AG09309 (cell line): ENCODE measurements at regions not wholly inside any gene's neighbourhood (a gene's known extent, or its start where the extent isn't known, plus 50 kb on each side); places are given as distances from the start of the nearest gene placed in this dataset.
A peak's percentile ranks its signal among the peaks of the same experiment; 100 is the strongest.

Experiments used
- DNase-seq: peaks from one replicate; pipeline ENCODE4 v3.0.0-alpha.2; 2010; ENCODE audit warnings: low read depth
- H3K4me3 ChIP-seq: 2 replicates; pipeline ENCODE4 v1.5.1; 2011; ENCODE audit warnings: mild to moderate bottlenecking, low read depth, low read length, moderate library complexity; ENCODE audit not compliant: control insufficient read depth
- CTCF ChIP-seq: IDR thresholded peaks from 2 replicates; pipeline ENCODE4 v1.5.1; 2011; ENCODE audit warnings: mild to moderate bottlenecking, low read depth, low read length, inconsistent platforms; ENCODE audit not compliant: insufficient read depth, control insufficient read depth; ENCODE audit errors: missing control alignments

GRCh38 chr2:220842901-220843665 lies 729.0 kb downstream of the EPHA4 start:
- no peak for DNase-seq
- no peak for TF ChIP-seq CTCF
- no peak overlapping the region for H3K4me3 ChIP-seq

- no peak for DNase-seq
- no peak overlapping the region for H3K4me3 ChIP-seq
- TF ChIP-seq CTCF: no peak
Measured at GRCh38 chr2:220845766-220846273, 726.3 kb downstream of the EPHA4 start.

GRCh38 chr2:220847006-220847405 lies 725.1 kb downstream of the EPHA4 start:
- no peak overlapping the region for H3K4me3 ChIP-seq
- no peak for DNase-seq
- no peak for TF ChIP-seq CTCF

- H3K4me3 ChIP-seq: no peak overlapping the region
- DNase-seq: peak; percentile 83
Measured at GRCh38 chr2:220847589-220847988, 724.5 kb downstream of the EPHA4 start.

GRCh38 chr2:220849433-220849832 lies 722.7 kb downstream of the EPHA4 start:
- no peak overlapping the region for H3K4me3 ChIP-seq
- no peak for TF ChIP-seq CTCF
- no peak for DNase-seq

More at GRCh38 chr2:220847589-220847988, 724.5 kb downstream of the EPHA4 start:
- TF ChIP-seq CTCF: no peak

- no peak for DNase-seq
- TF ChIP-seq CTCF: no peak
- no peak overlapping the region for H3K4me3 ChIP-seq
Measured at GRCh38 chr2:220850116-220850515, 722.0 kb downstream of the EPHA4 start.
